ENCODE measurements at regions not wholly inside any gene's neighbourhood (a gene's known extent, or its start where the extent isn't known, plus 50 kb on each side); places are given as distances from the start of the nearest gene placed in this dataset.

GRCh38 chr4:136823020-136823419 is 709.3 kb downstream of the PCDH18 start:
- DNase-seq: no peak

GRCh38 chr4:136818811-136819330 is 713.4 kb downstream of the PCDH18 start:
- no peak for DNase-seq

GRCh38 chr4:136812100-136812880 is 720.0 kb downstream of the PCDH18 start:
- no peak for DNase-seq

DNA sequence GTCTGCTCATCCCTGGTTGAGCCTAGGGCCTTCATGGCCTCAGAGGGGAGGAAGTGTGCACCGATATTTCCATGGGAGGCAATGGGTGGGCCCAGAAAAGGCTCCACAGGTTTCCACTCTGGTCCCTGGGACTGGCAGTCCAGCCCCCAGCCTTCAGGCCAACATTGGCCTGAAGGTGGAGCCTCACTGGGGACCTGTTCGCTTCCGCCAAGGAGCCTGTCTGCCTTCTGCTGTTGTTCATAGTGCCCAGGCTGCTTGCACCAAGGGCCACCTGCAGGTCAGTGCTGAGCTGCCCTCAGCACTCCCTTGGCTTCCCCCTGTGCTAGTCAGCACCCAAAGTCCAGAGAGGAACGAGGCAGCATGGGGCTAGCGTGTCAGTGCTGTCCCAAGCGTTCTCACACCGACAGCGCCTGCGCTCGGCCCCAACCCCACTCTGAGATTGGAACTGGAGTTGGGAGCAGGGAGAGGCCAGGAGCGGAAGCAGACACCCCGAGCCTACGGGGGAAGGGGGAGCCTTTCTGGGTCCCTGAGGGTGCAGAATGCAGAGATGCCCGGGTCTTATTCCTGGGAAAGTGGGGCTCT is 720.7 kb downstream of the PCDH18 start:
- DNase-seq: no peak

DNA sequence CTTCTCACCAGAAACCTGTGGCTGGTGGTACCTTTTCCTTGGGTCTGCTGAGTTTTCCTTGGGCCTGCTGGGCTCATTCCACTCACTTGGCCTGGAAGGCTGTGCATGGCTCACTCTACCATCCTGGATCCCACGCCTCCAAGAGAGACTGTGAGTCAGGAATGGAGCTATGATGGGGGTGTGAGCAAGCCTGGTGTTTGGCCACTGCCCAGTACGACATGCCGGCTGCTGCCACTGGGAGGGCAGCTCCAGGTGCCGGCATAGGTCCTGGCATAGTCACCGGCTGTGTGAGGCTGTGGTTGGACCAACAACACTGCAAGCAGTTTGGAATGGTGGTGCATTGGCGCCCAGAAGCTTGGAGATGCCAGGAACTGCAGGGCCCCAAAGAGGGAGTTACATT is 721.7 kb downstream of the PCDH18 start:
- DNase-seq: no peak

DNA sequence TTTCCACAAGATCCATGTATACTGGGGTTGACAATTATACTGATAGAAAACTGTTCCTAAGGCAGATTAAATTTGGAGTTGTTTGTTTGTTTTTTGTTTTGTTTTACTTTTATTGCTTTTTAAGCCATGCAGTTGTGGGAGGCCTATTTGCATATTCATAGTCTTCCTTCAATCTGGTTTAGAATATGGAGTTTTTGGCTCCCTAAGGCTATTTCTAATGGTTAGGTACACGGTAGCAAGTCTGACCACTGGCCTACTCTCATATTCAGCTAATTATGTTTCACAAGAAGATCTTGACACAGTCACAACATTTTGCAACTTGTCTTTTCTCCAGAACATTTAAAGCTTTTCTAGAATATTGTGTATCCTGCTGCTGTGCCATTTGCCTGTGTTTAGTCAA is 725.5 kb downstream of the PCDH18 start:
- DNase-seq: no peak

GRCh38 chr4:136805617-136806016 is 726.7 kb downstream of the PCDH18 start:
- DNase-seq: no peak

DNA sequence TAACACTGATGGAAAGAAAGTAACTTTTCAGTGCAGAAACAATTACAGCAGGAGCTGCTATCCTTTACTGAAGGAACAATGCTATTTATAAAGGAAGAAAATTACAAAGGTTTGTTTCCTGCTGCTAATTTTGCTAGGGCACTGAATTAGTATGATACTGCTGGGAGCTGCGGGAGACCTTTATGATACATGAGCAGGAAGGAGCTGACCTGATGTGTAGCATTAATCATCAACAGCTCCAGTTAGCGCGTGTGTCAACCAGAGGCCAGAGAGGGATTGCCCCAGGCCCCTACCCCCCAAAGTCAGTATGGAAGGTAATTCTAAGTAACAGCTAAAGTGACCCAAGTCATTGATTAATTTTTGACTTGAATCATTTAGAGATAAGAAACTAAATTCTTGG is 728.9 kb downstream of the PCDH18 start:
- DNase-seq: no peak

DNA sequence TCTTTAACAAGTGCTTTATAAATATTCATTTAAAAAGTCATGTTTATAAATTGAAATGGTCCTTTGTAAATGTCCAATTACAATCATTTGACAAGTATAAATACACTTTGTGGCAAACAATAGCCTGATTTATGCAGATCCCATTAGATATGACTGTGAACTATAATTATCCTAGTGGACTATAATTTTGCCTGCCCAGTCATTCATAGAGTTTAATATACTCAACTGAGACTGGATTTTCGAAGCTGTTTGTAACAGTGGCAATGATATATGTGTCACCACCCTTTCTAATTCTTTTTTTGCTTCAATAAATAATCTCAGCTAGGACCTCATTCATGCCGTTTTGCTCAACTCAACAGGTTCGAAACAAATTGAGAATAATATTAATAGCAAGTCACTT is 732.0 kb downstream of the PCDH18 start:
- DNase-seq: no peak

DNA sequence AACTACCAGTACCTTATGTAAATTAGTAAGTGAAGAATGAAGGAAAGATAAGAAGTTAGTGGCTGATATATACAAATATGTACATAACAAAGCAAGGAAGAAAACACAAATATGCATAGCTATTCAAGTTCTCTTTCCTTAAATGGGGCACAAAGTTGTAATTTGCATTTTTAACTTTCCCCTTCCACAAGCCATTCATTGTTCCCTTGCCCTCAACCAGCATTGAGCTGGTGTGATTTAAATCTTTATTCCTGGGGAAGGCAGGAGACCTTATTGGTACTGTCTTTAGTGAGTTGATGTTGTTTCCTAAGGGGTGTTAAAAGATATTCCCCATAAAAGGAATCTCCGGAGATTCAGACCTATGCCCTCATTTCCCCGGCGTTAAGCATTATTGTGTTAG is 735.3 kb downstream of the PCDH18 start:
- no peak for DNase-seq

- DNase-seq: no peak
These were observed 738.4 kb downstream of the PCDH18 start for GRCh38 chr4:136793848-136794247.

DNA sequence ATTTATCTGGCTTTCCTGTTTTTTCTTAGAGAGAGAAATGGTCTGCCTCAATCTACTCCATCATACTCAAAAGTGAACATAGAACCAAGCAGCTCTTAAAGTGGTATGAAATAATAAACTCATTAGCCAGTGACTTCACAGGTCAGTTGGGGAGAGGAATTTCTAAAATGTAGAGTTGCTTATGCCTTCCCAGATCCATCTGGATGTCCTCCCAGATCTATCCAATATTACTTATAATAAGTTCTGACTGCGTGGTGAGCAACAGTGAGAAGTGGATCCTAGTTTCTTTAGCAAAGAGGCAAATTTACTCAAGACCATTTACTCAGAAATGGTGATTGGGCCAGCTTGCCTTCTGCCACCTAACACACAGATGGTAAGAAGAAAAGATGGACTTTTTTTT is 748.0 kb downstream of the PCDH18 start:
- DNase-seq: no peak

GRCh38 chr4:136769717-136770116 is 762.6 kb downstream of the PCDH18 start:
- DNase-seq: no peak

DNA sequence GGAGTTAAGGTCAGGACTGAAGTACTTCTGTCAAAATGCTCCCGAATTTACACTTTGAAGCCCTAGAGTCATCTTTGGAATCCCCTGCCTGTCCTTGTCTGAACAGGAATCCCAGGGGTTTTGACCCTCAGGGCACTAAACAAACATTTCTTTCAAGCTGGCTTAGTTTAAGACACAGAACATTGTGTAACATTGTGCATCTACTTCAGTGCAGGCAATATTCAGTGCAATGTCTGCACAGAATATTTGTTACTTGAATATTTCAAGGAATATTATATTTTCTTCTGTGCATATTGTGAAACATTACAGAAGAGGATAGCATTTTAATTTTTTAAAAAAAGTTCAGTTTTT is 763.4 kb downstream of the PCDH18 start:
- DNase-seq: no peak

DNA sequence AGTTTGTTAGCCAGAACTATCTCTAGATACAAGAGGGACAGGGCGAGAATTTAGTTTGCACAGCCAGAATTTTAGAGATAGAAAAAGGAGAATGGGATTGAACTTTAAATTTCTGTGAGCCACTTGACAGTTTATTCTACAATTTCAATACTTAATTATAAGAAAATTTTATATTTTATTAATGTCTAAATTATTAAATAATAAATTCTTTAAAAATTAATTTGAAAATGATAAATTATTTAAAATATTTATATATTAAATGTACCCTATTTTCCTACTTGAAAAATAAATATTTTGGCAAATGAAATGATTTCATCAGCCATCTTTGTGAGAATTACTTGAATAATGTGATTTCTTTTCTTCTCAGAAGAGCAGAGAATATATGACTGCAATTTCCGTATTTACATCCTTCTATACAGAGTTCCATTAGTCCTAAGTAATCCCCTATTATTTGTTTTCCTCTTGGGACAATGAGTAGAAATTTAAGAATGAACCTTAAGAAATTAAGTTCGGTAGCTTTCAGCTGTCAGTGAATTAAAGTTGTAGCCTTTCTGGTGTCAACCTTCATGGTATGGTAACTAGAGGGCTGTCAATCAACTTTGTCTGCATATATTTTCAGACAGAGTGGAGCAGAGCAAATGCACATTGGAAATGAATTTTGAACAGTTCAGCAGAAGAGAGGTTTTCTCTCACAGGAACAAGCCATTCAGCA is 763.9 kb downstream of the PCDH18 start:
- no peak for DNase-seq

GRCh38 chr4:136763919-136764318 is 768.4 kb downstream of the PCDH18 start:
- DNase-seq: no peak

DNA sequence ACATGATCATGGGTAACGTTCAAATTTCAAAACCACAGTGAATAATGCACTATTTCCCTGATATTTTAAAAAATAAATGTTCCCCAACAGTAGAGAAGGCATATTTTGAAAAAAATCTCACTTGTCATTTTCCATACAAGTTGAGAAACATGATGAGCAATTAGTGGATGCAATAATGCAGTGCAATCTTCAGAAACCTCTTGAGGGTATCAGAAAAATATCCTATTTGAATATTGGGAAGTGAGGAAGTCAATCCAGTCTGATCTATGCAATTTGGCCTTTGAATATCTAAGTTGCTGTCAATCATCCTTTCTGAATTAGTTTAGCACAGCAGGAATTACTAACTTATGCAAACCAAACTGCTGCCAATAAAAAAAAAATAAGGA is 776.8 kb downstream of the PCDH18 start:
- DNase-seq: no peak

DNA sequence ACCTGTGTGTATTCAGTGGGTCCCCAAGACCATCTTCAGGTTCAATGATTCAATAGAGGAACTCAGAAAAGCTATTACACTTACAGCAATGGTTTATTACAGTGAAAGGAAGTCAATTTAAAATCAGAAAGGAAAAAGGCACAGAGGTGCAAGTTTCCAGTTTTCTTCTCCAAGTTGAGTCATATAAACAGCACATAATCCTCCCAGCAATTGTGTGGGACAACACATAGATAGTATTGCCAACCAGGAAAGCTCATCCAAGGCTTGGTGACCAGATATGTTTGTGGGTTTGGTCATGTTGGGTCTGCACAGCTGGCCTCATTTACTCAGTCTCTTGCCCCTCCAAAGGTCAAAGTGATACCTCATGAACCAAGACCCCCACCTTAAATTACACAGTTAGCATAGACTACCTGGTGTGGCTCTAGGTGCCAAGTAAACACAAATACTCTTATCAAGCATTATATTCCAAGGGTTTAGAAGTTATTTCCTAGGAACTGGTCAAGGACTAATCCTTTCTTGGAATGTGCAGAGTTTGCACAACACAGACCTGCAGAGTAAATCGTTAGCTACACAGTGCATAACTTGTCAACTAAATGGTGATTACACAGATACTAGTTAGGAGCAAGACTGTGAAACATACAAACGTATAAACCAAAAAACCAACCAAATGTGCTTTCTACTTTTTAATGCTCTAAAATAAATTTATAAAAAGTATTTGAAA is 777.3 kb downstream of the PCDH18 start:
- DNase-seq: no peak

DNA sequence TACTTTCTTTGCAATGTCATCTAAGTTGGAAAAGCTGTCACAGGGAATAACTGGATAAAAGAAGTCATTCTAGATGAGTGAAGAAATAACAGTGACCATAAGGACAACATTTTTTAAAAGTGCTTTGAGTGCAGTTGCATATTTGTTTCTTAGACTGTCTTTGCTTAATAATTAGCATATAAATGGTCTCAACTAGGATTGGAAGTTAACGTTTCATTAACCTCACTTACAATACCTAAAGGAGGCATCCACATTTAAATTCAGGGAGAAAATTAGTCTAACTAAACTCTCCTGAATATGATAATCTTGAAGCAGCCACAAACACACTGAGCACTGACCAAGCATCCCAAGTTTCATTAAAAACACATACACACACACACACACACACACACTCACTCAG is 780.7 kb downstream of the PCDH18 start:
- DNase-seq: no peak

GRCh38 chr4:136750897-136751296 is 781.4 kb downstream of the PCDH18 start:
- no peak for DNase-seq

GRCh38 chr4:136749989-136750388 is 782.3 kb downstream of the PCDH18 start:
- DNase-seq: no peak

DNA sequence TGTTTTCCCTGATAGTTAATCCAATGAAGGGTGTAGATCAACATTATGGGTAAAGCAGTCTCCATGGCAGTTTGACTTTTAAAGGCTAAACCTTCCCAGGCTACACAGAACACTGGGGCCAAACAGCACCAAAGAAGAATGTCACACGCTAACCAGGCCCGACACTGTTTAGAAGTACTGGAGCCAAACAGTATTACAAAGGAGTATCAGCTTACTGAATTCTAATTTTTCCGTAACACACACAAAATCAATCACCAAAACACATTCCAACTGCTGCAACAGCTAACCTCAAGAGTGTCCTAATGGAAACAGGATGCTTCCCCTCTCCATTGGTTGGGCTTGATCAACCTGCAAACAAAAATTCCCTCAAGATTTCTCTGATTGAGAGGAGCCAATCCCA is 783.5 kb downstream of the PCDH18 start:
- DNase-seq: no peak

GRCh38 chr4:136748165-136748564 is 784.1 kb downstream of the PCDH18 start:
- no peak for DNase-seq
